Keratinocyte (primary cell): ENCODE measurements at regions not wholly inside any gene's neighbourhood (a gene's known extent, or its start where the extent isn't known, plus 50 kb on each side); places are given as distances from the start of the nearest gene placed in this dataset.

Experiments
- DNase-seq: peaks from one replicate; pipeline ENCODE4 v3.0.0-alpha.2; 2011; ENCODE audit warnings: low read depth, missing footprints, low spot score
- FAIRE-seq: peaks from 2 replicates; lab custom pipeline; 2011; peaks lifted over from hg19 to GRCh38; lab: Jason Lieb, UNC
- H2AFZ ChIP-seq: 2 replicates; pipeline ENCODE4 v1.6.0; 2012; ENCODE audit warnings: low read length, control low read depth, inconsistent platforms; ENCODE audit not compliant: control insufficient read depth
- H3K27ac ChIP-seq: 2 replicates; pipeline ENCODE4 v1.5.1; 2011; ENCODE audit warnings: low read length; ENCODE audit not compliant: control insufficient read depth, insufficient read depth
- H3K27me3 ChIP-seq: 3 replicates; pipeline ENCODE4 v1.6.0; 2011; ENCODE audit warnings: low read length; ENCODE audit not compliant: control insufficient read depth, insufficient read depth; ENCODE audit errors: extremely low read depth
- H3K36me3 ChIP-seq, 2 experiments: 2 replicates in 1 of 2; 3 replicates in 1 of 2; pipeline ENCODE4 v1.5.1; 2011; ENCODE audit warnings: low read length in 2 of 2, mild to moderate bottlenecking in 1 of 2; ENCODE audit not compliant: control insufficient read depth in 2 of 2, insufficient read depth in 2 of 2; ENCODE audit errors: extremely low read depth in 1 of 2
- H3K4me1 ChIP-seq: 3 replicates; pipeline ENCODE4 v1.5.1; 2011; ENCODE audit warnings: low read length; ENCODE audit not compliant: control insufficient read depth, insufficient read depth; ENCODE audit errors: extremely low read depth
- H3K4me2 ChIP-seq: 3 replicates; pipeline ENCODE4 v1.6.0; 2011; ENCODE audit warnings: low read depth, low read length; ENCODE audit not compliant: control insufficient read depth, insufficient read depth; ENCODE audit errors: extremely low read depth
- H3K4me3 ChIP-seq, 3 experiments: fragments of 200-600 bp in 1 of 3; sonication (generic) in 1 of 3; 2 replicates in 2 of 3; 3 replicates in 1 of 3; pipeline ENCODE4 v1.5.1; 2011 to 2016; ENCODE audit warnings: low read length in 3 of 3, mild to moderate bottlenecking in 3 of 3, control low read depth in 2 of 3, inconsistent platforms in 1 of 3, low read depth in 1 of 3, mixed read lengths in 1 of 3, mixed run types in 1 of 3, moderate library complexity in 1 of 3; ENCODE audit not compliant: control insufficient read depth in 2 of 3, insufficient read depth in 2 of 3; ENCODE audit errors: extremely low read depth in 1 of 3
- H3K79me2 ChIP-seq: 2 replicates; pipeline ENCODE4 v1.6.0; 2012; ENCODE audit warnings: low read length; ENCODE audit not compliant: control insufficient read depth, insufficient read depth
- H3K9ac ChIP-seq: 3 replicates; pipeline ENCODE4 v1.6.0; 2011; ENCODE audit warnings: low read length; ENCODE audit not compliant: control insufficient read depth, insufficient read depth; ENCODE audit errors: extremely low read depth
- H3K9me1 ChIP-seq: 3 replicates; pipeline ENCODE4 v1.6.0; 2011; ENCODE audit warnings: low read length; ENCODE audit not compliant: control insufficient read depth, insufficient read depth; ENCODE audit errors: extremely low read depth
- H3K9me3 ChIP-seq: 2 replicates; pipeline ENCODE4 v1.5.1; 2012; ENCODE audit warnings: low read depth, low read length; ENCODE audit not compliant: control insufficient read depth
- H4K20me1 ChIP-seq: 3 replicates; pipeline ENCODE4 v1.6.0; 2011; ENCODE audit warnings: low read length; ENCODE audit not compliant: control insufficient read depth, insufficient read depth; ENCODE audit errors: extremely low read depth
- EZH2 ChIP-seq: IDR thresholded peaks from one replicate; pipeline ENCODE4 v1.6.1; 2012; ENCODE audit warnings: inconsistent platforms, mild to moderate bottlenecking, low read length, moderate library complexity
- dilution Hi-C: fragments of 300-500 bp; cut with MboI; formaldehyde crosslinking; loops from one replicate; pipeline ENCODE4 v1.7.0; 2020; ENCODE audit warnings: low sequenced_read_pairs; ENCODE audit not compliant: extremely low pct_ligation_motif_present
- TF ChIP-seq, protein P1 (sequence below), 3 experiments: IDR thresholded peaks in 1 of 3; conservative IDR thresholded peaks in 1 of 3; optimal IDR thresholded peaks in 1 of 3; 2 replicates in 2 of 3; 3 replicates in 1 of 3; pipeline versions ENCODE3 to v1.5.1; 2011; ENCODE audit warnings: low read length in 3 of 3, mild to moderate bottlenecking in 3 of 3, moderate library complexity in 2 of 3, control low read depth in 1 of 3, inconsistent platforms in 1 of 3; ENCODE audit not compliant: insufficient read depth in 2 of 3; ENCODE audit errors: extremely low read depth in 1 of 3

GRCh38 chr13:63938851-63939250 lies 2523.2 kb upstream of the PCDH20 start:
- Histone ChIP-seq H3K4me2 (no peak overlapping the region), H4K20me1 (no peaks in the 10 kb centered on the region), H3K9me1 (no peaks in the 10 kb centered on the region), H2AFZ (no peak overlapping the region), H3K9ac (no peak overlapping the region), H3K79me2 (no peaks in the 10 kb centered on the region), H3K4me1 (no peaks in the 10 kb centered on the region), H3K27me3 (no peaks in the 10 kb centered on the region), H3K9me3 (peaks cover 2% of the 10 kb centered on the region), H3K27ac (no peak overlapping the region), H3K4me3 (no peak overlapping the region), H3K36me3 (no peaks in the 10 kb centered on the region)
- FAIRE-seq (no peak), DNase-seq (no peak)
- dilution Hi-C loops = no loop called here
- TF ChIP-seq, protein P1, sequence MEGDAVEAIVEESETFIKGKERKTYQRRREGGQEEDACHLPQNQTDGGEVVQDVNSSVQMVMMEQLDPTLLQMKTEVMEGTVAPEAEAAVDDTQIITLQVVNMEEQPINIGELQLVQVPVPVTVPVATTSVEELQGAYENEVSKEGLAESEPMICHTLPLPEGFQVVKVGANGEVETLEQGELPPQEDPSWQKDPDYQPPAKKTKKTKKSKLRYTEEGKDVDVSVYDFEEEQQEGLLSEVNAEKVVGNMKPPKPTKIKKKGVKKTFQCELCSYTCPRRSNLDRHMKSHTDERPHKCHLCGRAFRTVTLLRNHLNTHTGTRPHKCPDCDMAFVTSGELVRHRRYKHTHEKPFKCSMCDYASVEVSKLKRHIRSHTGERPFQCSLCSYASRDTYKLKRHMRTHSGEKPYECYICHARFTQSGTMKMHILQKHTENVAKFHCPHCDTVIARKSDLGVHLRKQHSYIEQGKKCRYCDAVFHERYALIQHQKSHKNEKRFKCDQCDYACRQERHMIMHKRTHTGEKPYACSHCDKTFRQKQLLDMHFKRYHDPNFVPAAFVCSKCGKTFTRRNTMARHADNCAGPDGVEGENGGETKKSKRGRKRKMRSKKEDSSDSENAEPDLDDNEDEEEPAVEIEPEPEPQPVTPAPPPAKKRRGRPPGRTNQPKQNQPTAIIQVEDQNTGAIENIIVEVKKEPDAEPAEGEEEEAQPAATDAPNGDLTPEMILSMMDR (optimal IDR thresholded peaks at IDR 0.05 in 1 of 3, IDR thresholded peaks at IDR 0.05 in 1 of 3, conservative IDR thresholded peaks at IDR 0.05 in 1 of 3; ENCODE audit: extremely low read depth in 1 of 3, insufficient read depth in 2 of 3, low read length in 3 of 3) = no peak
- TF ChIP-seq EZH2 = no peak

DNA sequence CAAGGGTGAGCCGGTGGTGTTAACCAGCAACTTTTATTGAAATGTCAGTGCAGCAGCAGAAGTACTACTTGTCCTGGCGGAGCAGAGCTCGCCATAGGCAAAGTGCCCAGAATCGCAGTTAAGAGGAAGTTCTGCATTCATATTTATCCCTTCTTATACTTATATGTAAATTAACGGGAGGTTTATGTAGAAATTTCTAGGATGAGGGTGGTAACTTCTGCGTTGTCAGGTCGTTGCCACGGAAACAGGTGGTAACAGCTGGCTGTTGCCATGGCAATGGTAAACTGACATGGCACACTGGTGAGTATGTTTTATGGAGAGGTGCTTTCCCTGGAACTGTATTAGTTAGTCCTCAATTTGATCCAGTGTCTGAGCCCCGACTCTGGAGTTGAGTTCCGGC lies 2494.9 kb upstream of the PCDH20 start:
- Histone ChIP-seq H3K79me2 (no peaks in the 10 kb centered on the region), H3K27ac (no peak overlapping the region), H2AFZ (no peak overlapping the region), H4K20me1 (no peaks in the 10 kb centered on the region), H3K4me2 (no peak overlapping the region), H3K9me1 (no peaks in the 10 kb centered on the region), H3K9me3 (no peaks in the 10 kb centered on the region), H3K4me3 (no peak overlapping the region), H3K9ac (no peak overlapping the region), H3K4me1 (no peaks in the 10 kb centered on the region), H3K36me3 (no peaks in the 10 kb centered on the region), H3K27me3 (no peaks in the 10 kb centered on the region)
- TF ChIP-seq, protein P1 (optimal IDR thresholded peaks at IDR 0.05 in 1 of 3, IDR thresholded peaks at IDR 0.05 in 1 of 3, conservative IDR thresholded peaks at IDR 0.05 in 1 of 3; ENCODE audit: extremely low read depth in 1 of 3, insufficient read depth in 2 of 3, low read length in 3 of 3) = no peak
- no peak for TF ChIP-seq EZH2
- FAIRE-seq = no peak
- dilution Hi-C loops = no loop called here
- DNase-seq = no peak
